Spinal cord (tissue), 9 donors: ENCODE measurements at regions not wholly inside any gene's neighbourhood (a gene's known extent, or its start where the extent isn't known, plus 50 kb on each side); places are given as distances from the start of the nearest gene placed in this dataset.

Experiments used
- DNase-seq, 6 donors: peaks; one replicate each; pipeline versions ENCODE4 v3.0.0 to v3.0.0-alpha.2; 2013 to 2015; ENCODE audit warnings: low spot score in 6 of 6, low read depth in 4 of 6
- H3K27ac ChIP-seq: one replicate; pipeline ENCODE4 v1.5.1; 2013; ENCODE audit warnings: low read depth, low read length, control low read depth
- H3K27me3 ChIP-seq: one replicate; pipeline ENCODE4 v1.6.1; 2013; ENCODE audit warnings: low read length; ENCODE audit not compliant: control insufficient read depth, insufficient read depth
- H3K36me3 ChIP-seq: one replicate; pipeline ENCODE4 v1.6.1; 2013; ENCODE audit warnings: low read length; ENCODE audit not compliant: control insufficient read depth, insufficient read depth
- H3K4me1 ChIP-seq: one replicate; pipeline ENCODE4 v1.6.1; 2013; ENCODE audit warnings: low read length; ENCODE audit not compliant: control insufficient read depth, insufficient read depth
- H3K4me3 ChIP-seq: one replicate; pipeline ENCODE4 v1.5.1; 2013; ENCODE audit warnings: low read depth, low read length, control low read depth
- H3K9me3 ChIP-seq: one replicate; pipeline ENCODE4 v1.6.1; 2013; ENCODE audit warnings: low read length; ENCODE audit not compliant: control insufficient read depth, insufficient read depth
- WGBS: methylation state at CpG from one replicate; pipeline ENCODE4 v1.1.5; 2013; ENCODE audit warnings: missing lambda C conversion rate; ENCODE audit not compliant: insufficient coverage; 5-methylcytosine and 5-hydroxymethylcytosine counted together
- donor health status: healthy.

DNA sequence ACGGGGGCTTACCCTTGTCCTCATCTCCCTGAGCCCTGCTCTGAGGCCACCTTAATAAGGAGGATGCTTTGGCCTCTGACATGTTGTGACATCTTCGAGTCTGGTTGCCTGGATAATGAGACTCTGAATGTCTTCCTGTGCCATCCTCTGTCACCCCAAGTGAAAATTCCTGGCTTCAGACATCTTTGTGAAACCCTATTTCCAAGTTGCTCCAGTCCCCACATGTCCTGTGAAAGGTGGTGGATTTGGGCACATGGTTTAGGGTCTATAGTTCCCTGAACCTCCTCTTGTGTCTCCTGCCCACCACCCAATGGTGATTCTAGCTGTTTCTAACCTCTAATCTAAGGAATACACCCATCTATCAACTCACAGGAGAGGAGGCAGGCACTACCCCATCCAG is 223.1 kb upstream of the GLI3 start:
- H3K27me3 ChIP-seq, result no peaks in the 10 kb centered on the region
- H3K9me3 ChIP-seq, result no peaks in the 10 kb centered on the region
- no peaks in the 10 kb centered on the region for H3K36me3 ChIP-seq
- H3K4me3 ChIP-seq, result no peak overlapping the region
- WGBS, result 88% methylated on average over 2 of the region's 2 CpGs
- H3K4me1 ChIP-seq, result no peaks in the 10 kb centered on the region
- H3K27ac ChIP-seq, result no peak overlapping the region
- DNase-seq, result no peak

DNA sequence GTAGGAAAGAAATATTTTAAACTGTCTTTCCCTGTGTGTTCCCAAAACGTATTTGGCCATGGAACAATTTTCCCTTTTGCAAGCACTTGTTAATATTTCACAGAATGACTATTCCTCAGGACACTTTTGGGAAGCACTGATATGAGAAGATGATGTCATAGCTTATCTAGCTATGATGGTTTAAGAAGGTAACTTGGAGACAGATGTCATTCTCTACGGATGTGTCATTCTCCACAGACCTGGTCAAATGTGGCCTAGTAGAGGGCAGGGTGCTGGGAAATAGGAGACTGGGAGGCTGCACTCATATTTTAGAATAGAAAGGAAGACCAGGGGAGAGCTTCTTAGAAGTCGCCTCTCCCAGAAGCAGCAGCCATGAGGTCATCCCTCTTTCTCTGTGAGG is 220.7 kb upstream of the GLI3 start:
- no peak overlapping the region for H3K4me3 ChIP-seq
- no peaks in the 10 kb centered on the region for H3K27me3 ChIP-seq
- DNase-seq, result no peak
- no peaks in the 10 kb centered on the region for H3K9me3 ChIP-seq
- H3K36me3 ChIP-seq, result no peaks in the 10 kb centered on the region
- no peaks in the 10 kb centered on the region for H3K4me1 ChIP-seq
- no peak overlapping the region for H3K27ac ChIP-seq
- 90% methylated on average over 2 of the region's 3 CpGs for WGBS

DNA sequence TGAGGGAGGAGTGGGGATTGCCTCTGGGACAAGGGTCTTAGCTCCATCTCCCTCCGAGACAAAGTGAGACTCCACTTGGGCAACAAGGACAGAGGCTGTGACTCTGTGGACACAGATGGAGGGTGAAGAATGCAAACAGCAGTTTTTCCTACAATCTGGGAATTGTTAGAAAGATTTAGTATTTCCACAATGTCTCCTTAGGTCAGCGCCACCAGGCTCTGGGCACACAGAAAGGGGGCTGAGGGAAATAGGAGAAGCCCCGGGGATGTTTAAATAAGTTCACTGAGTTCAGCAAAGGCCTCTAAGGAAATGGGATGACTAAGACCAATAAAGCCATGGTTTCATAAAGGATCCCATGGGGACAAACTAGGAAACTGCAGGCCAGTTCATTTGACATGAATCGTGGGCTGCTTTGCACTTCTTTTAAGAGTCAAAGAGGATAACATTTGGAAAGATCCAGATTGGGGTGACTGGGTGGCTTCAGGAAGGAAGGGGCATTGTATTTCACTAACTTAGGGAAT is 219.8 kb upstream of the GLI3 start:
- WGBS, result 64% methylated on average over 4 of the region's 4 CpGs

DNA sequence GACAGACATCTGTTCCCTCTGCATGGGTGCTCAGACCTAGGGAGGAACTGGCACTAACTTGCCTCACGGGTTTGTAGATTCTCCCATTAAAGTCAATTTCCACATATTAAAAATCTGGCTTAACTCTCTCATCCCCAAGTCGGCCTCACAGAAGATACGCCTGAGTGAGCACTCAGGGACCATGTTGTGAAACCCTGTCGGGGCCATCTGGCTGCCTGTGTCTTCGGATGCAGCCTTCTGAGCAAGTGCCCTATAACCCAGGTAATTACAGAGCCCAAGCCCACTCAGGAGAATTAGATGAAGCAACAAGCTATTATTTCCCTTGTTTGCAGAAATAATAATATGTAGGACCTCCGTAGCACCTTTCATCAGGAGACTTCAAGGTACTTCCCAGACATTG is 219.3 kb upstream of the GLI3 start:
- no peak overlapping the region for H3K27ac ChIP-seq
- H3K27me3 ChIP-seq, result no peaks in the 10 kb centered on the region
- no peak overlapping the region for H3K4me3 ChIP-seq
- H3K36me3 ChIP-seq, result no peaks in the 10 kb centered on the region
- no peak for DNase-seq
- 90% methylated on average over 4 of the region's 6 CpGs for WGBS
- no peaks in the 10 kb centered on the region for H3K9me3 ChIP-seq
- H3K4me1 ChIP-seq, result no peaks in the 10 kb centered on the region

More for the DNA sequence above, 219.8 kb upstream of the GLI3 start:
- H3K27ac ChIP-seq, result no peak overlapping the region
- H3K27me3 ChIP-seq, result no peaks in the 10 kb centered on the region
- no peaks in the 10 kb centered on the region for H3K4me1 ChIP-seq
- no peak overlapping the region for H3K4me3 ChIP-seq
- no peak for DNase-seq
- no peaks in the 10 kb centered on the region for H3K9me3 ChIP-seq
- no peaks in the 10 kb centered on the region for H3K36me3 ChIP-seq

DNA sequence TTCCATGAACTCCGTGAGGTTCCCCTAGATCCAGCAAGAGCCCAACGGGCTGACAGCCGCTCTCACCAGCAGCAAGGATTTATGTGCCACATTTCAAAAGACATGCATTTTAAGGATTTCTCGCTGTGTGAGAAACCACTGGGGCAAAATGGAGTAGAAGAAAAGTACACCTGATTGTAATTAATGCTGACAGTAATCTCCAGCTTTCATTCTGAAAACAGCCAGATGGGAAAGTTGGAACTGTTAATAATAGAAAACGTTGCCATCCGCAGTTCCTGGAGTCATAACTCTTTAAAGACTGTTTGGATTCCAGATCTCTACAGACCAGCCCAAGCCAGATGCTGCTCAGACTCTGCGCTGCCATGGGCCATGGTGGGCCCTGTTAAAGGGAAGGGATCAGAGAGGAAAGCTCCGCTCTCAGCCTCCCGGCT is 216.9 kb upstream of the GLI3 start:
- no peaks in the 10 kb centered on the region for H3K4me1 ChIP-seq
- peak in 2 of 6 donors; percentile 17 to 28 for DNase-seq
- H3K36me3 ChIP-seq, result no peaks in the 10 kb centered on the region
- H3K27me3 ChIP-seq, result no peaks in the 10 kb centered on the region
- peaks cover 2% of the 10 kb centered on the region for H3K9me3 ChIP-seq
- WGBS, result 77% methylated on average over 3 of the region's 9 CpGs
- no peak overlapping the region for H3K4me3 ChIP-seq
- no peak overlapping the region for H3K27ac ChIP-seq

DNA sequence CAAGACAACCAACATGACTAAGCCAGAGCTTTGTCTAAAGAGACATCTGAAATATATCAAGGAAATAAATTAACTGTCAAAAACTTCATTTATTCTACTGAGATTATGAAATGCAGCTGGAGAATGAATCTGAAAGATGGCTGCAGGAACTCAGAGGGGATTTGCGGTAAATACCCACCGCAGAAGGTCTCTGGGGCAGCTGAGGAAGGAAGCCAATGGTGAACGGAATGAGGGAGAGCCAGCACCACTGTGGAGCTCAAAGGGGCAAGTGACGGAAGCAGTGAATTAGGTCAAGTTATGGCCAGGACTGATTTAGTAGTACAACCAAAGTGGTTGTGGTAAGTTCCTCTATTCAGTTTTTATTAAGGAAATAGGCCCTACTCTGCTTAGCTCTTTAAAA is 215.3 kb upstream of the GLI3 start:
- H3K27ac ChIP-seq, result no peak overlapping the region
- no peaks in the 10 kb centered on the region for H3K36me3 ChIP-seq
- H3K9me3 ChIP-seq, result peaks cover 2% of the 10 kb centered on the region
- no peak for DNase-seq
- no peak overlapping the region for H3K4me3 ChIP-seq
- no peaks in the 10 kb centered on the region for H3K27me3 ChIP-seq
- H3K4me1 ChIP-seq, result no peaks in the 10 kb centered on the region
- WGBS, result 82% methylated on average over 3 of the region's 4 CpGs

DNA sequence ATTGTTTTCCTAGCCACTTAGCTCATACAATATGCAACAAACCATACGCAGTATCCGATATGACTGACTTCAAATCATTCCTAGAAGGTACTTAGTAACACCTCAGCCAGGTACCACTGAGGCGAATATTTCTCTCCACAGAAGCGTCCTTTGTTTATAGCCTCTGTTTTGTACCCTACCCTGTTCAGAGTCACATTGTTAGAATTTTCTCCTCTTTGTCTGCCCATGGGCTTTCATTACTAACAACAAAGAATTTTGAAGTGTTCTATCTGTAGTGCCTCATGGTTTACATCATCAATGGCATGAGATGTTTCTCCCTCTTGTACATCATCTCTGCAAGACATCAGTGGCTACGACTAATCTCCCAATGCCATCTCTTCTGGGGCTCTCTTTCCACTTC is 212.4 kb upstream of the GLI3 start:
- WGBS, result 92% methylated on average over 5 of the region's 5 CpGs
- Histone ChIP-seq H3K36me3 (no peaks in the 10 kb centered on the region), H3K4me1 (no peaks in the 10 kb centered on the region), H3K4me3 (no peak overlapping the region), H3K27ac (no peak overlapping the region), H3K9me3 (peaks cover 2% of the 10 kb centered on the region), H3K27me3 (no peaks in the 10 kb centered on the region)
- no peak for DNase-seq

GRCh38 chr7:42448901-42449300 is 211.9 kb upstream of the GLI3 start:
- no CpG with 5 or more reads among the region's 1 CpG for WGBS
- Histone ChIP-seq H3K4me3 (no peak overlapping the region), H3K9me3 (peaks cover 2% of the 10 kb centered on the region), H3K27ac (no peak overlapping the region), H3K4me1 (no peaks in the 10 kb centered on the region), H3K36me3 (no peaks in the 10 kb centered on the region), H3K27me3 (no peaks in the 10 kb centered on the region)
- DNase-seq, result no peak

GRCh38 chr7:42445691-42446090 is 208.7 kb upstream of the GLI3 start:
- no peak for DNase-seq
- Histone ChIP-seq H3K4me3 (no peak overlapping the region), H3K4me1 (no peaks in the 10 kb centered on the region), H3K9me3 (peaks cover under 1% of the 10 kb centered on the region), H3K27me3 (no peaks in the 10 kb centered on the region), H3K27ac (no peak overlapping the region), H3K36me3 (no peaks in the 10 kb centered on the region)

DNA sequence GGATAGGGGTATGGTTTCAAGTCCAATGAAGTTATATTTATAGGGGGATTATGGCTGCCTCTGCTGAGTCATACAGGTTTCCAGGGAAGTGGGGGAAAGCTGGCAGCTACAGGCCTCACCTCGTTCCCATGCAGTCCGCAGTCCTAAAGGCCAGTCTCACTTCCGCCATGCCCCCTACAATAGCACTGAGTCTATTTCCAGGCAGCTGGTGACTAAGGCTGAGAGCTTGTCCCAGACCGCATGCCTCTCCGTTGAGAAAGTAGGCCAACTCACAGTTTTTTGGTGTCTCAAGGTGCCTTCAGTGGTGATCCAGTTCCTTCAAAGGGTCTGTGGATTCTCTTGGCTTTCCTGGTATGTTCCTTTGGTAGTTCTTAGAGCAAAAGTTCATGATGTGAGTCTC is 203.9 kb upstream of the GLI3 start:
- Histone ChIP-seq H3K4me3 (no peak overlapping the region), H3K36me3 (no peaks in the 10 kb centered on the region)
- DNase-seq, result no peak

More for the DNA sequence above, 203.9 kb upstream of the GLI3 start:
- 98% methylated on average over 5 of the region's 5 CpGs for WGBS
- H3K27me3 ChIP-seq, result no peaks in the 10 kb centered on the region
- no peaks in the 10 kb centered on the region for H3K4me1 ChIP-seq
- no peak overlapping the region for H3K27ac ChIP-seq
- no peaks in the 10 kb centered on the region for H3K9me3 ChIP-seq
